ENCODE measurements at regions not wholly inside any gene's neighbourhood (a gene's known extent, or its start where the extent isn't known, plus 50 kb on each side); places are given as distances from the start of the nearest gene placed in this dataset.
A peak's percentile ranks its signal among the peaks of the same experiment; 100 is the strongest.
"Not testable (repeated sequence)": the region's sequence is repeated elsewhere in the genome, so short reads cannot be mapped to it uniquely, and the experiment has no call there.

DNA sequence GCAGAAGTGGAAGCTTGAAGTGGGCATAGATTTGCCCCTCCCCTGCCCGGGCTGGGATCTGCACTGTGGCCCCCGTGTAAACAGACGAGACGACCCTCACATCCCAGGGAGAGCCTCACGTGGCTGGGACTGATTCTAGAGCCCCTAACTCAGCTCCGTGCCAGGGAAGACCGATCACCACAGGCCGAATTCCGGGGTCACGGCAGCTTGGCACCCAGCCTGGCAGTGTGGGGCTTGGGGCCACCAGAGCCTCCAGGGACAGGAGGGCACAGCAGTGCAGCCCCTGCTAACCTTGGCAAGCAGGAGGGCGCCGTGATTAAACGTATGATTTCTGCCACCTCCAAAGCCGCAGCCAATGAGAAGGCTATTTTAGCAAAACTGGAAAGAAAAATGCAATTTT, 198.7 kb upstream of the ZNF469 start:
- H3K27me3 ChIP-seq; H3K36me3 ChIP-seq (replicated peaks in 1 of 2; ENCODE audit: insufficient read depth in 1 of 2, low read depth in 2 of 2); intact Hi-C loops (cut with DNase I); H3K4me1 ChIP-seq; ATAC-seq; H3K4me3 ChIP-seq; H3K9me3 ChIP-seq; H3K27ac ChIP-seq; DNase-seq: not testable (repeated sequence)
- WGBS, 2 donors, result 85% methylated on average over 8 of the region's 14 CpGs; no CpG with 5 or more reads in 1 of the 2 donors

DNA sequence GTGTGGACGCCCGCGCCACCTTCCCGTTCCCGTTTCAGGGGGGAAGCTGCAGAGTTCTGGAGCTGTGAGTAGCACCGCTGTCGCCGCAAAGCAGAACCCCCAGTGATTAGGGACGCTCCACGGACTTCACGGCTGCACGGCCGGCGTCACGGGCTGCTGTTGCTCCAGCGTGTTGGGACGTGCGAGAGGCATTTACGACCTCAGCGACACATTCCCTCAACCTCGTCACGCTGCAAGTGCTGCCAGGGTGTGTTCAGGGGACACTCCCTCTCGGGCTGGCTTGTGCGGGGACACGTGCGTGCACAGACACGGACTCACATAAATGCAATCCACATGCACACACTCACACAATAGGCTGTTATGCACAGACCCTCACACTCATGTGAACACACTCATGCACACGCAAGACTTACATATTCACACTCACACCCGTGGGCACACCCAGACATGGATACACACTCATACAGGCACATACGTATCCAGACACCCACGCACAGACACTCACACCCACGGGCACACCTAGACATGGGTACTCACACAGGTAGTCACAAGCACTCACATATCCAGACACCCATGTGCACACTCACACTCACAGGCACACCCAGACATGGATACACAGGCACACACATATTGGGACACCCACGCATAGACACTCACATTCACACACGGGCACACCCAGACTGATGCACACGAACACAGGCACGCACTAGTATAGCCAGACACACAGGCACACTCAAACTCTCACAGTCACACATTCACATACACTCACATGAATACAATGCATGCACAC, 198.0 kb upstream of the ZNF469 start:
- H3K36me3 ChIP-seq (replicated peaks in 1 of 2; ENCODE audit: insufficient read depth in 1 of 2, low read depth in 2 of 2); intact Hi-C loops (cut with DNase I); ATAC-seq; H3K27ac ChIP-seq; H3K4me1 ChIP-seq; H3K4me3 ChIP-seq; DNase-seq; H3K27me3 ChIP-seq; H3K9me3 ChIP-seq: not testable (repeated sequence)
- whole genome bisulfite sequencing, 2 donors, result 78 to 92% methylated on average over 8 to 18 of the region's 36 CpGs

DNA sequence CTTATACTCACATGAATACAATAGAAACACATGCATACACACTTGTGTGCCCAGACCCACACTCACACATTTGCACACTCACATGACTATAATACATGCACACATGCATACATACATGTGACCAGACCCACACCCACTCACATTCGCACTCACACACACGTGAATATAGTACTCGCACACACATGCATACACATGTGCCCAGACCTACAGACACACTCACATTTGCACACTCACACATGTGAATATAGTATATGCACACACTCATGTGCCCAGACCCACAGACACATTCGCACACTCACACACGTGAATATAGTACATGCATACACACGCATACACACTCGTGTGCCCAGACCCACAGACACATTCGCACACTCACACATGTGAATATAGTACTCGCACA, 197.4 kb upstream of the ZNF469 start:
- H3K4me1 ChIP-seq; H3K36me3 ChIP-seq (replicated peaks in 1 of 2; ENCODE audit: insufficient read depth in 1 of 2, low read depth in 2 of 2); H3K4me3 ChIP-seq; ATAC-seq; H3K9me3 ChIP-seq; intact Hi-C loops (cut with DNase I); DNase-seq; H3K27ac ChIP-seq; H3K27me3 ChIP-seq: not testable (repeated sequence)
- WGBS, 2 donors, result 92 to 95% methylated on average over 5 to 6 of the region's 9 CpGs

DNA sequence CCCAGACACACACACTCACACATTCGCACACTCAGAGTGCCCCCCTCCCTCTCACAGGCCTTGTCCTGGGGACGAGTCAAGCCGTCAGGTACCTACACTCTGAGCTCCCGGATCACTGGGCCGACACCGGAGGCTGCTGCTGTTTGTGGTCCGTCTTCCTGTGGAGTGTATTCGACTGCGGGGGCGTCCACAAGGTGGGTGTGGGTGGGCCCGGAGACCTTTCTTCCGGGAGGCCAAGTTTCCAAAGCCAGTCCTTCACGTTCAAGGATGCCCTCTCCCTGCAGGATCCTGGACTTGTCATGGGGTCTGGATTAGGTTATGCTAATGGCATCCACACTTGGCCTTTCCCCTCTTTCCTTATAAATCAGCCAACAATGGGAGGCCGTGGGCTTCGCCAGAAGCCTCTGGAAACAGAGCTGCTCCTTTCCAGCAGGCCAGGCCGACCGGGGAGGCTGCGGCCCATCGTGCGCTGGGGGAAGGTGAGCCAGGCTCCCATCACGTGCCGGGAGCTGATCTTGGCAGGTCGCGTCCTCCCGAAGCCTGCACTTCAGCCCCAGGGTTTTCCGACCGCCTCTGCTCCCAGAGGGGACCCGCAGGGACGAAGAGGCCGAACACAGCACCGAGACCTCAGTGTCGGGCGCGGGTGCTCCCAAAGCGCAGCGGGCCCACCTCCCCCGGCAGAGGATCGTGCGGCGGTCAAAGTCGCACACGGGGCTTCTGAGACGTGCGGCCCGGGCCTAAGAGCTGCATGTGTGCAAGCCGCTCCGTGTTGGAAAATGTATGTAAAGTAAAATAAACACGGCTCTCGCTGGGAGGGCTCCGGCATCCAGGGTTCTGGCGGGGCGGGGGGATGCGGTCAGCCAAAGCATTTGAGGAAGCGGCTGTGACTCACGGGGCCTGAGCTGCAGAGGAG, 196.5 kb upstream of the ZNF469 start:
- DNase-seq; H3K4me3 ChIP-seq; H3K27ac ChIP-seq; H3K4me1 ChIP-seq; H3K36me3 ChIP-seq (replicated peaks in 1 of 2; ENCODE audit: insufficient read depth in 1 of 2, low read depth in 2 of 2); intact Hi-C loops (cut with DNase I); H3K27me3 ChIP-seq; H3K9me3 ChIP-seq: not testable (repeated sequence)
- 63 to 81% methylated on average over 34 to 47 of the region's 55 CpGs for WGBS, 2 donors
- peak; percentile 35 for ATAC-seq

DNA sequence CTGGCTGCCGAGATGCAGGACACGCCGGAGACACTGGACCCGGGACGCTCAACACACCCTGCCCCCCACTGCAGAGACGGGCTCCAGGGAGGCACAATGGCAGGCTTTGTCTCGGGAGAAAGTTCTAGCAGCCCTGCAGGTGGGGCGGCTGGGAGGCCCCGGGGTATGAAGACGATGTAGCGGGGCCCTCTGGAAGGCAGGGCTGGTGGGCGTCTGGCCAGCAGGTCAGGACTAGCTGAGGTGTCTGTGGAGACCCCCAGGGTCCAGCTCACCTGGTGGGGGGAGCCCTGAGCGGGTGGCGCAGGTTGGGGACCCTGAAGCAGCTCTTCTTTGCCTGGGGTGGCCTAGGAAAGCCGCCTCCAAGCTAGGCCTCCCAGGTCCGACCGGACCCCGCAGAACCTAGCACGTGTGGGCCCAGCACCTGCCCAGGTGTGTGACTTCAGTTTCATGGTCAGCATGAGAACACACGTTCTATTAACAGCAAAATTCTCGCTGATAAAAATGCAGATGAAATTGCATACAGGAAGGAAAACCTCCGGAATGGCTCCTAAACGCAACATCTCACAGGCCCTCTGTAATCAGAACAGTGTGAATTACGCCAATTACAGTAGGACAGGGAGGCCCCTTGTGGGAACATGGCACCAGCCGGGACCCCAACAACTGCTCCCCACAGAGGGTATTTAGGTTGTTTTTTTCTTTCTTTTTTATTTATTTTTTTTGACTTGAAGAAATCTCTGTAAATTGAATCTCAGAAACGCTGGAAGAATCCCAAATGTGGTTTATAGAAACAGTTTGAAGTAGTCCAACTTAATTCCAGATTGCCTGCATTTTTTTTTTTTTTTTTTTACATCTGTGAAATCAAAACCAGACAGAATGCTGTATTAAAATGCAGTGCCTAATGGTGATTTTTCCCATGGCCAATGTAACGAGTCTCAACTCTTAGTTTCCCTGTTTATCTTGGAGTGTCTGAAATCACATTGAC, 195.6 kb upstream of the ZNF469 start:
- H3K4me1 ChIP-seq; H3K27ac ChIP-seq; H3K27me3 ChIP-seq; H3K4me3 ChIP-seq; intact Hi-C loops (cut with DNase I); DNase-seq; ATAC-seq; H3K9me3 ChIP-seq; H3K36me3 ChIP-seq (replicated peaks in 1 of 2; ENCODE audit: insufficient read depth in 1 of 2, low read depth in 2 of 2): not testable (repeated sequence)
- WGBS, 2 donors, result 66 to 69% methylated on average over 12 of the region's 27 CpGs

DNA sequence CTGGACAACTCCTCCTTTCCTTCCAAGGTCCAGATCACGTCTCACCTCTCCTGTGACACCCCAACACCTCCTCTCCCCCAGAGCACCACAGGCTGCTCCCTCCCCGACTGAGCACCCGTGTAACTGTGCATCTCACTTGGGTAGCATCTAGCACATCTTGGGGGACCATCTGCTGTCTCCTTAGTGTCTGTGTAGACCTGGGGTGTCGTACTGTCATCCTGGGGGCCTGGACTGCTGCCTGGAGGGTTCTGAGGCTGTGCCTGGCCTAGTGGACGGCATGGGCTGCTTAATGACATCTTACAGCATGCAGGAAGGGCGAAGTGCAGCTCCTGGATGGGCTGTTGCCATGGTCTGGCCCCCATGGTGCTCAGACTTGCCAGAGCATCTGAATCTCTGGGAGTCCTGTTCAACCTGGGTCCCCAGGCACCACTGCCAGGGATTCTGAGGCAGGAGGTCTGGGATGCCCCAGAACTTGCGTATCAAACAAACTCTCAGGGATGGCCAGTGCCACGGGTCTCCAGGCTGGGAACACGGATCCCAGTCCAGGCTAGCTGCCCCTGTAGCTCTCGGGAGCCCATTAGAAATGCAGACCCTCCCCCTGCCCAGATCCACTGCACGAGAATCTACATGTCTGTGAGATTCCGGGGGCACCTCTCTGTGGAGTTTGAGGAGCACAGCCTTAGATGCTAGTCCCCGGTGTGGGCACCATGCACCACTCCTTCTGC, 194.4 kb upstream of the ZNF469 start:
- intact Hi-C loops (cut with DNase I); DNase-seq; H3K27ac ChIP-seq; H3K9me3 ChIP-seq; H3K4me3 ChIP-seq; H3K4me1 ChIP-seq; H3K36me3 ChIP-seq (replicated peaks in 1 of 2; ENCODE audit: insufficient read depth in 1 of 2, low read depth in 2 of 2); H3K27me3 ChIP-seq; ATAC-seq: not testable (repeated sequence)
- WGBS, 2 donors, result 81% methylated on average over 7 of the region's 13 CpGs; no CpG with 5 or more reads in 1 of the 2 donors

DNA sequence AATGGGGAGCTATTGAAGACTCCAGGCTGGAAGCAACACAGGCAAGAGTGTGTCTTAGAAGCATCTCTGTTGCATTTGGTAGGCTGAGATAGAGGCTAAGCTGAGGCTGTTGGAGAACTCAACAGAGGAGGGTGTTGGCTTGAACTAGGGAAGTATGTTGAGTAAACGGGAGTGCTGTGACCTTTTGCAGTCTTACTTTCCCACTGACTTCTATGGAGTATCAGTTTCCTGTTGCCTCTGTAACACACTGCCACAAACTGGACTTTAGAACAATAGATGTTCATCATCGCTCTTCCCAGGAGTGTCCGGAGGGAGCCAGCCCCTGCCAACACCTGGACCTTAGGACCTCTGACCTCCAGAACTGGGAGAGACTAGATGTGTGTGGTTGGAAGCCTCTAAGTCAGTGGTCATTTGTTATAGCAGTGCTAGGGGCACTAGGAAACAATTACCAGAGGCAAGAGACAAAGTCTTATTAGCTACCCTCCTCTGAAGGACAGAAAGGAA, 192.1 kb upstream of the ZNF469 start:
- H3K36me3 ChIP-seq (replicated peaks in 1 of 2; ENCODE audit: insufficient read depth in 1 of 2, low read depth in 2 of 2); H3K27ac ChIP-seq; ATAC-seq; DNase-seq; H3K4me1 ChIP-seq; H3K27me3 ChIP-seq; intact Hi-C loops (cut with DNase I); H3K9me3 ChIP-seq; H3K4me3 ChIP-seq: not testable (repeated sequence)
- 81 to 82% methylated on average over 1 to 3 of the region's 3 CpGs for WGBS, 2 donors

DNA sequence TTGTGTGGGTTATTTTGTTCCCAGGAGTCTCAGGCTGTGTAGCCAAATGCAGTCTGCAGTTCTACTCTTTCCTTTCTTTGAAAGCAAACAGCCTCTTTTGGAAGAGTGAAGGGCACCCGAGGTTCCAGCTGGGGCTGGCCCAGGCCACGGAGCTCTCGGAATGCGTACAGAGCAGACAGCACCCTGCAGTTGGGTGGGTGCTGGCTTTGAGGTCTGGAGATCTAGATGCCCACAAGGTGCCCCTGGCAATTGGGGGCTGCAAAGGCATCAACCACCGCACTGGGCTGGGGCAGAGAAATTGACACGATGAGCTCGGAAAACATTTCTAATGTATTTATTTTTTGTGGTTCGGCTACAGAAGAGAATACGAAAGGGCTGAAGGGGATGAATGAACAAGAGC, 191.6 kb upstream of the ZNF469 start:
- H3K4me1 ChIP-seq; H3K9me3 ChIP-seq; DNase-seq; H3K4me3 ChIP-seq; H3K27me3 ChIP-seq; H3K27ac ChIP-seq; H3K36me3 ChIP-seq (replicated peaks in 1 of 2; ENCODE audit: insufficient read depth in 1 of 2, low read depth in 2 of 2); ATAC-seq; intact Hi-C loops (cut with DNase I): not testable (repeated sequence)
- WGBS, 2 donors, result 72 to 90% methylated on average over 8 to 9 of the region's 9 CpGs
